Ishikawa (cell line): ENCODE measurements at regions not wholly inside any gene's neighbourhood (a gene's known extent, or its start where the extent isn't known, plus 50 kb on each side); places are given as distances from the start of the nearest gene placed in this dataset.

Source experiments
- CEBPB ChIP-seq: IDR thresholded peaks from 2 replicates; pipeline ENCODE4 v1.6.1; 2012
- CREB1 ChIP-seq: IDR thresholded peaks from 2 replicates; pipeline ENCODE4 v1.6.1; 2012; ENCODE audit warnings: low read depth
- EGR1 ChIP-seq: IDR thresholded peaks from 2 replicates; pipeline ENCODE4 v1.6.1; 2012
- EP300 ChIP-seq: IDR thresholded peaks from 2 replicates; pipeline ENCODE4 v1.6.1; 2012; ENCODE audit warnings: borderline replicate concordance
- FOXM1 ChIP-seq: IDR thresholded peaks from 2 replicates; pipeline ENCODE4 v1.6.1; 2012; ENCODE audit warnings: low read depth, borderline replicate concordance
- NFIC ChIP-seq: IDR thresholded peaks from 2 replicates; pipeline ENCODE4 v1.6.1; 2012
- RAD21 ChIP-seq: IDR thresholded peaks from 2 replicates; pipeline ENCODE4 v1.6.1; 2012; ENCODE audit warnings: low read depth
- YY1 ChIP-seq: IDR thresholded peaks from 2 replicates; pipeline ENCODE4 v1.6.1; 2012; ENCODE audit warnings: low read depth
- ZBTB7A ChIP-seq: IDR thresholded peaks from 2 replicates; pipeline ENCODE4 v1.6.1; 2012; ENCODE audit warnings: low read depth
- TF ChIP-seq, protein P1 (sequence below): IDR thresholded peaks from 2 replicates; pipeline ENCODE4 v1.6.1; 2012
- TF ChIP-seq, protein P2 (sequence below): IDR thresholded peaks from 2 replicates; pipeline ENCODE4 v1.6.1; 2012
- TF ChIP-seq, protein P3 (sequence below): IDR thresholded peaks from 2 replicates; pipeline ENCODE4 v1.6.1; 2012; ENCODE audit warnings: low read depth, mild to moderate bottlenecking

DNA sequence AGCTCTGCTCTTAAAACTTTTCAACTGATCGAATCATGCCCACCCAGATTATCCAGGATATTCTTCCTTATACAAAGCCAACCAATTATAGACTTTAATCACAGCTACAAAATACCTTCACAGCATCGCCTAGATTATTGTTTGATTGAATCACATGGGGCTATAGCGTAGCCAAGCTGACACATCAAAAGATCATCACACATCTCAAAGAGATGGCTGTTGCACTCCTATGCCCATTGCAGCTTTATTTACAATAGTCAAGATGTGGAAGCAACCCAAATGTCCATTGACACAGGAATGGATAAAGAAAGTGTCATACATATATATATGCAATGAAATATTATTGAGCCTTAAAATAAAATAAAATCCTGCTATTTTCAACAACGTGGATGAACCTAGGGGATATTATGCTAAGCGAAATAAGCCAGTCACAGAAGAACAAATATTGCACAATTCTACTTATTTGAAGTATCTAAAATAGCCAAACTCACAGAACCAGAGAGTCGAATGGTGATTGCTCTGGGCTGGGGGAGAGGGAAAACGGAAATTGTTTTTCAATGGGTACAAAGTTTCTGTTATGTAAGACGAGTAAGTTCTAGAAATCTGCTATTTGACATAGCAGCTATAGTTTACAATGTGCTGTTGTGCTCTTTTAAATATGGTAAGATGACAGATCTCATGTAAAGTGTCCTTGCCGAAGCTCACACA, 60.9 kb upstream of the ERCC4 start:
- TF ChIP-seq YY1 (no peak), CREB1 (no peak), EP300 (no peak), RAD21 (no peak), EGR1 (no peak), FOXM1 (no peak), ZBTB7A (no peak), NFIC (no peak), CEBPB (no peak)
- TF ChIP-seq, protein P1, sequence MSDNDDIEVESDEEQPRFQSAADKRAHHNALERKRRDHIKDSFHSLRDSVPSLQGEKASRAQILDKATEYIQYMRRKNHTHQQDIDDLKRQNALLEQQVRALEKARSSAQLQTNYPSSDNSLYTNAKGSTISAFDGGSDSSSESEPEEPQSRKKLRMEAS, result no peak
- TF ChIP-seq, protein P2, sequence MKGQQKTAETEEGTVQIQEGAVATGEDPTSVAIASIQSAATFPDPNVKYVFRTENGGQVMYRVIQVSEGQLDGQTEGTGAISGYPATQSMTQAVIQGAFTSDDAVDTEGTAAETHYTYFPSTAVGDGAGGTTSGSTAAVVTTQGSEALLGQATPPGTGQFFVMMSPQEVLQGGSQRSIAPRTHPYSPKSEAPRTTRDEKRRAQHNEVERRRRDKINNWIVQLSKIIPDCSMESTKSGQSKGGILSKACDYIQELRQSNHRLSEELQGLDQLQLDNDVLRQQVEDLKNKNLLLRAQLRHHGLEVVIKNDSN, result no peak
- TF ChIP-seq, protein P3, sequence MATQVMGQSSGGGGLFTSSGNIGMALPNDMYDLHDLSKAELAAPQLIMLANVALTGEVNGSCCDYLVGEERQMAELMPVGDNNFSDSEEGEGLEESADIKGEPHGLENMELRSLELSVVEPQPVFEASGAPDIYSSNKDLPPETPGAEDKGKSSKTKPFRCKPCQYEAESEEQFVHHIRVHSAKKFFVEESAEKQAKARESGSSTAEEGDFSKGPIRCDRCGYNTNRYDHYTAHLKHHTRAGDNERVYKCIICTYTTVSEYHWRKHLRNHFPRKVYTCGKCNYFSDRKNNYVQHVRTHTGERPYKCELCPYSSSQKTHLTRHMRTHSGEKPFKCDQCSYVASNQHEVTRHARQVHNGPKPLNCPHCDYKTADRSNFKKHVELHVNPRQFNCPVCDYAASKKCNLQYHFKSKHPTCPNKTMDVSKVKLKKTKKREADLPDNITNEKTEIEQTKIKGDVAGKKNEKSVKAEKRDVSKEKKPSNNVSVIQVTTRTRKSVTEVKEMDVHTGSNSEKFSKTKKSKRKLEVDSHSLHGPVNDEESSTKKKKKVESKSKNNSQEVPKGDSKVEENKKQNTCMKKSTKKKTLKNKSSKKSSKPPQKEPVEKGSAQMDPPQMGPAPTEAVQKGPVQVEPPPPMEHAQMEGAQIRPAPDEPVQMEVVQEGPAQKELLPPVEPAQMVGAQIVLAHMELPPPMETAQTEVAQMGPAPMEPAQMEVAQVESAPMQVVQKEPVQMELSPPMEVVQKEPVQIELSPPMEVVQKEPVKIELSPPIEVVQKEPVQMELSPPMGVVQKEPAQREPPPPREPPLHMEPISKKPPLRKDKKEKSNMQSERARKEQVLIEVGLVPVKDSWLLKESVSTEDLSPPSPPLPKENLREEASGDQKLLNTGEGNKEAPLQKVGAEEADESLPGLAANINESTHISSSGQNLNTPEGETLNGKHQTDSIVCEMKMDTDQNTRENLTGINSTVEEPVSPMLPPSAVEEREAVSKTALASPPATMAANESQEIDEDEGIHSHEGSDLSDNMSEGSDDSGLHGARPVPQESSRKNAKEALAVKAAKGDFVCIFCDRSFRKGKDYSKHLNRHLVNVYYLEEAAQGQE, result no peak
